HG03457 (cell line): ENCODE measurements at regions not wholly inside any gene's neighbourhood (a gene's known extent, or its start where the extent isn't known, plus 50 kb on each side); places are given as distances from the start of the nearest gene placed in this dataset.

ENCODE experiments used
- ATAC-seq: cut with Tn5 transposase; IDR thresholded peaks from one replicate; pipeline ENCODE4 v1.9.1; 2021; ENCODE audit warnings: moderate number of reproducible peaks; ENCODE audit not compliant: unreplicated experiment

- no peak for ATAC-seq
These were observed 1409.0 kb downstream of the PLA2G4A start for GRCh38 chr1:188237573-188238348.

GRCh38 chr1:188240772-188241406, 1412.1 kb downstream of the PLA2G4A start:
- no peak for ATAC-seq

- no peak for ATAC-seq
These were observed 1412.9 kb downstream of the PLA2G4A start for GRCh38 chr1:188241629-188242028.

GRCh38 chr1:188243456-188243855, 1414.7 kb downstream of the PLA2G4A start:
- ATAC-seq: no peak

- no peak for ATAC-seq
These were observed 1415.9 kb downstream of the PLA2G4A start for GRCh38 chr1:188244681-188245080.

GRCh38 chr1:188247255-188247654, 1418.5 kb downstream of the PLA2G4A start:
- no peak for ATAC-seq

- ATAC-seq: no peak
These were observed 1421.1 kb downstream of the PLA2G4A start for GRCh38 chr1:188249811-188250210.

GRCh38 chr1:188251036-188251435, 1422.3 kb downstream of the PLA2G4A start:
- ATAC-seq: no peak

- ATAC-seq: no peak
These were observed 1433.1 kb downstream of the PLA2G4A start for GRCh38 chr1:188261849-188262248.

GRCh38 chr1:188269956-188270355, 1441.2 kb downstream of the PLA2G4A start:
- no peak for ATAC-seq

- no peak for ATAC-seq
These were observed 1441.7 kb downstream of the PLA2G4A start for GRCh38 chr1:188270497-188270896.

GRCh38 chr1:188277771-188278170, 1449.0 kb downstream of the PLA2G4A start:
- no peak for ATAC-seq

GRCh38 chr1:188281921-188282320, 1453.2 kb downstream of the PLA2G4A start:
- no peak for ATAC-seq

GRCh38 chr1:188295157-188295556, 1466.4 kb downstream of the PLA2G4A start:
- no peak for ATAC-seq

GRCh38 chr1:188302746-188303145, 1474.0 kb downstream of the PLA2G4A start:
- no peak for ATAC-seq

- ATAC-seq: no peak
These were observed 1485.9 kb downstream of the PLA2G4A start for GRCh38 chr1:188314557-188315137.

GRCh38 chr1:188317894-188318293, 1489.1 kb downstream of the PLA2G4A start:
- ATAC-seq: no peak

- no peak for ATAC-seq
These were observed 1496.5 kb downstream of the PLA2G4A start for GRCh38 chr1:188325211-188325610.

GRCh38 chr1:188343914-188344313, 1515.2 kb downstream of the PLA2G4A start:
- no peak for ATAC-seq

GRCh38 chr1:188350104-188350503, 1521.4 kb downstream of the PLA2G4A start:
- no peak for ATAC-seq

- ATAC-seq: no peak
These were observed 1526.3 kb downstream of the PLA2G4A start for GRCh38 chr1:188355082-188355481.

GRCh38 chr1:188355847-188356246, 1527.1 kb downstream of the PLA2G4A start:
- ATAC-seq: no peak
